ENCODE measurements at regions not wholly inside any gene's neighbourhood (a gene's known extent, or its start where the extent isn't known, plus 50 kb on each side); places are given as distances from the start of the nearest gene placed in this dataset.

DNA sequence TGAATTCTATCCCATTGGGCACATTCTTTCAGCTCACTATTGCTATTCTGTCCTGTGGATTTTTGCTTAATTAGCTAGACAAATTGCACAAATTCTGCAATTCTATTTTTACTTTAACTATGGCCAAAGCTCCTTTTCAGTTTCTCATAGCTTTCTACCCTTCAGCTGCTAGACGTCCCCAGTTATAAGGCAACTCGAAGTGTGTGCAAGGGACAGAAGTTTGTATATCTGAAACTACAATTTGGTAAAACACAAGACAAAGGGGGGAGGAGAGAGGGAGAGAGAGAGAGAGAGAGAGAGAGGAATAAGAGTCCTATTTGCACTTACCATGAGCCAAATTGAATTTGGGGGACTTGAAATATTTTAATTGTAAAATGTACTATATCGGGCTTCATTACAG is 91.8 kb downstream of the SETD4 start (continued):
- TF ChIP-seq, protein P1, sequence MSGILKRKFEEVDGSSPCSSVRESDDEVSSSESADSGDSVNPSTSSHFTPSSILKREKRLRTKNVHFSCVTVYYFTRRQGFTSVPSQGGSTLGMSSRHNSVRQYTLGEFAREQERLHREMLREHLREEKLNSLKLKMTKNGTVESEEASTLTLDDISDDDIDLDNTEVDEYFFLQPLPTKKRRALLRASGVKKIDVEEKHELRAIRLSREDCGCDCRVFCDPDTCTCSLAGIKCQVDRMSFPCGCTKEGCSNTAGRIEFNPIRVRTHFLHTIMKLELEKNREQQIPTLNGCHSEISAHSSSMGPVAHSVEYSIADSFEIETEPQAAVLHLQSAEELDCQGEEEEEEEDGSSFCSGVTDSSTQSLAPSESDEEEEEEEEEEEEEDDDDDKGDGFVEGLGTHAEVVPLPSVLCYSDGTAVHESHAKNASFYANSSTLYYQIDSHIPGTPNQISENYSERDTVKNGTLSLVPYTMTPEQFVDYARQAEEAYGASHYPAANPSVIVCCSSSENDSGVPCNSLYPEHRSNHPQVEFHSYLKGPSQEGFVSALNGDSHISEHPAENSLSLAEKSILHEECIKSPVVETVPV (CRISPR knock-in tag; IDR thresholded peaks at IDR 0.05) = no peak
- no peak for TF ChIP-seq TCF4 (CRISPR knock-in tag; IDR thresholded peaks at IDR 0.05; ENCODE audit: borderline replicate concordance)
- no peak for TF ChIP-seq ESRRG (CRISPR knock-in tag; IDR thresholded peaks at IDR 0.05)
- TF ChIP-seq, protein P2, sequence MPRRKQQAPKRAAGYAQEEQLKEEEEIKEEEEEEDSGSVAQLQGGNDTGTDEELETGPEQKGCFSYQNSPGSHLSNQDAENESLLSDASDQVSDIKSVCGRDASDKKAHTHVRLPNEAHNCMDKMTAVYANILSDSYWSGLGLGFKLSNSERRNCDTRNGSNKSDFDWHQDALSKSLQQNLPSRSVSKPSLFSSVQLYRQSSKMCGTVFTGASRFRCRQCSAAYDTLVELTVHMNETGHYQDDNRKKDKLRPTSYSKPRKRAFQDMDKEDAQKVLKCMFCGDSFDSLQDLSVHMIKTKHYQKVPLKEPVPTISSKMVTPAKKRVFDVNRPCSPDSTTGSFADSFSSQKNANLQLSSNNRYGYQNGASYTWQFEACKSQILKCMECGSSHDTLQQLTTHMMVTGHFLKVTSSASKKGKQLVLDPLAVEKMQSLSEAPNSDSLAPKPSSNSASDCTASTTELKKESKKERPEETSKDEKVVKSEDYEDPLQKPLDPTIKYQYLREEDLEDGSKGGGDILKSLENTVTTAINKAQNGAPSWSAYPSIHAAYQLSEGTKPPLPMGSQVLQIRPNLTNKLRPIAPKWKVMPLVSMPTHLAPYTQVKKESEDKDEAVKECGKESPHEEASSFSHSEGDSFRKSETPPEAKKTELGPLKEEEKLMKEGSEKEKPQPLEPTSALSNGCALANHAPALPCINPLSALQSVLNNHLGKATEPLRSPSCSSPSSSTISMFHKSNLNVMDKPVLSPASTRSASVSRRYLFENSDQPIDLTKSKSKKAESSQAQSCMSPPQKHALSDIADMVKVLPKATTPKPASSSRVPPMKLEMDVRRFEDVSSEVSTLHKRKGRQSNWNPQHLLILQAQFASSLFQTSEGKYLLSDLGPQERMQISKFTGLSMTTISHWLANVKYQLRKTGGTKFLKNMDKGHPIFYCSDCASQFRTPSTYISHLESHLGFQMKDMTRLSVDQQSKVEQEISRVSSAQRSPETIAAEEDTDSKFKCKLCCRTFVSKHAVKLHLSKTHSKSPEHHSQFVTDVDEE (CRISPR knock-in tag; IDR thresholded peaks at IDR 0.05) = no peak
- no peak for TF ChIP-seq GLIS3 (CRISPR knock-in tag; IDR thresholded peaks at IDR 0.05)

DNA sequence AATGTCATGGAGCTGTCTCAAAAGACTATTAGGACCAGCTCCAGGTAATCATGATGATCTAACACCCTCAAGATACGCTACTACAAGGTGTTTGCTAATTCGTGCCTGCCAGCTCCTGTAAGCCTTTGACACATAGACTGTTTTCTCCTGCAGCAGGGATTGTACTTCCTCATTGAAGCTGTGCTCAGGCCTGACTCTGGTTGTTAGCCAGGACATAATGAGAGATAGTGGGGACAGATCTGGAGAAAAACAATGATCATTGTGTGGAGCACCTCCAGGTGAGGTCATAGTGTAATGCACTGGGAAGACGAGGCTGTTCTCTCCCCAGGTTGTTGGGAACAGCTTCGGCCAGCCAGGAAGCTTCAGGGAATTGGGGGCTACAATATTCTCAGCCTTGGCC is 94.6 kb downstream of the SETD4 start:
- TF ChIP-seq PATZ1 (CRISPR knock-in tag; IDR thresholded peaks at IDR 0.05; ENCODE audit: borderline replicate concordance) (no peak), ESRRG (CRISPR knock-in tag; IDR thresholded peaks at IDR 0.05) (no peak), ZNF70 (CRISPR knock-in tag; IDR thresholded peaks at IDR 0.05) (no peak), ZNF8 (CRISPR knock-in tag; IDR thresholded peaks at IDR 0.05) (no peak), CREB5 (CRISPR knock-in tag; IDR thresholded peaks at IDR 0.05; ENCODE audit: low read depth) (no peak), SNAI2 (CRISPR knock-in tag; IDR thresholded peaks at IDR 0.05) (no peak), ZNF565 (CRISPR knock-in tag; conservative IDR thresholded peaks at IDR 0.05; ENCODE audit: low read depth) (no peak), RARB (CRISPR knock-in tag; IDR thresholded peaks at IDR 0.05) (no peak)
- TF ChIP-seq, protein P2 (CRISPR knock-in tag; IDR thresholded peaks at IDR 0.05) = no peak
- ATAC-seq = no peak

- TF ChIP-seq, protein P1 (CRISPR knock-in tag; IDR thresholded peaks at IDR 0.05) = no peak
- TF ChIP-seq ARNTL (CRISPR knock-in tag; IDR thresholded peaks at IDR 0.05; ENCODE audit: borderline replicate concordance, low read depth) = no peak
- no peak for TF ChIP-seq ZNF565 (CRISPR knock-in tag; conservative IDR thresholded peaks at IDR 0.05; ENCODE audit: low read depth)
- TF ChIP-seq RARB (CRISPR knock-in tag; IDR thresholded peaks at IDR 0.05) = no peak
- TF ChIP-seq PATZ1 (CRISPR knock-in tag; IDR thresholded peaks at IDR 0.05; ENCODE audit: borderline replicate concordance) = no peak
- no peak for TF ChIP-seq TOX (CRISPR knock-in tag; IDR thresholded peaks at IDR 0.05; ENCODE audit: borderline replicate concordance)
- no peak for TF ChIP-seq ZNF70 (CRISPR knock-in tag; IDR thresholded peaks at IDR 0.05)
- no peak for TF ChIP-seq CREB5 (CRISPR knock-in tag; IDR thresholded peaks at IDR 0.05; ENCODE audit: low read depth)
- no peak for TF ChIP-seq CSDC2 (CRISPR knock-in tag; IDR thresholded peaks at IDR 0.05)
- no peak for TF ChIP-seq ISL1 (CRISPR knock-in tag; IDR thresholded peaks at IDR 0.05)
- TF ChIP-seq ZFP30 (CRISPR knock-in tag; IDR thresholded peaks at IDR 0.05) = no peak
- no peak for TF ChIP-seq ESRRG (CRISPR knock-in tag; IDR thresholded peaks at IDR 0.05)
- TF ChIP-seq ZNF8 (CRISPR knock-in tag; IDR thresholded peaks at IDR 0.05) = no peak
- TF ChIP-seq, protein P2 (CRISPR knock-in tag; IDR thresholded peaks at IDR 0.05) = no peak
- peak; percentile 84 for ATAC-seq
Measured at GRCh38 chr21:35963920-35964451, 96.3 kb downstream of the SETD4 start.

Data from SK-N-SH treated with all-trans-retinoic acid at 6 μM for 48 hours (cell line).